HG03196 (cell line): ENCODE measurements at regions not wholly inside any gene's neighbourhood (a gene's known extent, or its start where the extent isn't known, plus 50 kb on each side); places are given as distances from the start of the nearest gene placed in this dataset.
"Not testable (repeated sequence)": the region's sequence is repeated elsewhere in the genome, so short reads cannot be mapped to it uniquely, and the experiment has no call there.

Source experiments
- ATAC-seq: cut with Tn5 transposase; IDR thresholded peaks from one replicate; pipeline ENCODE4 v1.9.1; 2021; ENCODE audit not compliant: unreplicated experiment

DNA sequence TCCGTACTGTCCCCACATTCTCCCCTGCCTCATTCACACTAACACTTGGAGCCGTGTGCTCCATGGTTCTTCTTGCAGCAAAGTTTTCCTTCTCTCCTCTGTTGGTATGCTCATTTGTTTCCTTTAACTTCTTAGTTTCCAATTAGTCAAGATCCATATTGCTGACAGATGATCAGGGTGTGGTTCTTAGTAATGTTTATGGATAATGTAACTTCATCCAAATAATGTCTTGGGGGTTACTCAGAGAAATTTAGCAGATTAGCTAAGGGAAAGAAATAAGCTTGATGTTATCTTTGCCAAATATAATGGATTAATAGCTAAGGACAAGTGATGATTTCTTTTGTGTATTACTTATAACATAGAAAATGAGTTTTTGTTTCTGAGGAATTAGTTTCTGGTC, 174.4 kb downstream of the NUFIP1 start:
- ATAC-seq: no peak

DNA sequence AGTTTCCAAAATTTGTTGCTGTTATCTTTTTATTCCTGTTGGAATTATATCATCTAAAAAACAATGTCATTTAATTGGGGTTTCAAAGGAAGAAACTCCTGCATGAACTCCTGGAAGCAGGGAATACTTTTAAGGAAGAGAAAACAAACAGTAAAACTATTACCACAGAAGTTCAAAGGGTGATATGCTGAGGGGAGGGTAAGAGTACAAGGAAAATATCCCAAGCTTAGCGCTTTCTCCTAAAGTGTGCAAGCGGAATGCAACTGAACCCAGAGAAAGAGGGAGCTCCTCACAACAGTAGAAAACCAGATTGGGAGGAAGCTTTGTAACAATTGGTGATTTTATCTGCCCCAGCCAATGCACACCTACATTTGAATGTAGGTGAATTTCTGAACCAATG, 175.1 kb downstream of the NUFIP1 start:
- ATAC-seq: no peak

DNA sequence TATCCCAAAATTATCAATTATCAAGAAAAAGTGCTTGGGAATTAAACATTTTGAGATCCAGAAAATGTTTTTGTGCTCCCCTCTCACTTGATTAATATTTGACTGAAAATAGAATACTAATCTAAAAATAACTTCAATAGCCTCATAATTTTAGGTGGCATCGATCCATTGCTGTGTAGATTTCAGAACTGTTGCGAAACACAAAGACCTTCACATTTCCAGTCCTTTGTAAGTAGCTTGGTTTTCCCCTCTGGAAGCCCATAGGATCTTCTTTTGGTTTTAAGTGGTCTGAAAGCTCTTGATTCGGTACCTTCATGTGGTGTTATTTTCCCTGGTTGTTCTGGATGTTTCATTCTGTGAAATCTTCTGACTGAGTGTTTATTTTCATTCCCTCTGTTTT, 176.5 kb downstream of the NUFIP1 start:
- ATAC-seq: no peak

DNA sequence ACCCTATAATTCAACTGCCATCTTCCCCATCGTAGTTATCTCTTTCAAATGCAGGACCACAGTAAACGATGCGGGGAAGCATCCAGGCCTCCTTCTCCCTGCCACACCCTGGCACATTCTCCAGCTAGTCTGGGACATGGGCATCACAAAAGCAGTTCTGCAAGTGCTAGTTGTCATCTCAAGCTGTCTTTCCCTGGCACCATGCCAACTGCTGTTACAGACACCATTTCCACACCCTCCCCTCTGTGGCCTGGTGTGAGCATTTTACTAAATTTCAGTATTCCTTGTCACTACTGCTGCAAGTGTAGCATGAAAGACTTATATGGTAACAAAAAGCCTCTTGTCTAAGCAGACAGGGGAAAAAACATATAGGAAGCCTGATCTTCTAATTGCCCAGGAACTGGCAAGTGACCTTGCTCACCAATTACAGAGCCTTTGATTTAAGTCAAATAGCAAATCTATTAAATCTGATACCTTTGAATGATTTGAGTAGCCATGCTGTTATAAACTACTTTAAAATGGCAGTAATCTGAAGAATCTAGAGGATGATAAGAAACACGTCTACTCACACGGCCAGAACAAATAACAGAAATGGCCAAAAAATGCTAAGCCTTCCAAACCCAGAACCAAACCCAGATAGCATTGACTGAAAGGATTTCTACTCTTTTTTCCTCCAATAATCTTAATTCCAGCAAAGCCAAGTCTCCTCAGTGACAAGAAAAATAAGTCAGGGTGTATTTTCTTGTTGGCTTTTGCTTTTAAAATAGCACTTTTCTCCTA, 179.0 kb downstream of the NUFIP1 start:
- no peak for ATAC-seq

DNA sequence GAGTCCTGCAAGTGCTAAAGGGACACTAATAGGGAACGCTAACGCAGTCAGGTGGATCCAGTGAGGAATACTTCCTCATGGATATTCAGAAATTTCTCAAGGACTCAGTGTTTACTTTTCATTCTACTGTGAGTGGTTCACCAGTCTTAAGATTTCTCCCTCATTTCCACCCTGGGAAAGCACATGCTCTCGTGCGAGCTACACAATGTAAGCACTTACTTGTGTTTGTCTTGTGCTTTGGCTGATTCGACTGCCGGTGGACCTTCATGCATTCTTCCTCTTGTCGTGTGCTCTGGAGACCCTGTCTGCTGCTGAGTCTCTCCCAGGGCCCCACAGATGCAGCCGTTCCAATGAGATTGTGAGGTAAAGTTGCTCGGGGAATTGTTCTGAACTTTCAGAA, 180.1 kb downstream of the NUFIP1 start:
- no peak for ATAC-seq

DNA sequence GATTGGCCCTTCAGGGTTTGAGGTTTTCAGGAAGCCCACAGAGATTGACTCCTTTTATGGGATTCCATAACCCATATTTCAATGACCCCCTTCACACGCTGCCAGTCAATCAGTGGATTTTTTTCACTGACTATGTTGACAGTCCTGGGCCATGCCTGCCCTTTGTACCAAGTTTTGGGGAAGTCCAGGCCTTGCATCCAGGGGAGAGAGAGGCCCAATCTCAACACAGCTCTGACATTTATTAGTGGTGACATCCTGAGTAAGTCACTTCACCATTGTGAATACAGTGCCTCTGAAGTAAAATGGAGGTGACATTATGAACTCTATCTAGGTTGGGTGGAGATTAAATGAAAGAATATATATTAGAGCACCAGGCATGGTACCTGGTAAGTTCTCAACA, 181.1 kb downstream of the NUFIP1 start:
- ATAC-seq: no peak

DNA sequence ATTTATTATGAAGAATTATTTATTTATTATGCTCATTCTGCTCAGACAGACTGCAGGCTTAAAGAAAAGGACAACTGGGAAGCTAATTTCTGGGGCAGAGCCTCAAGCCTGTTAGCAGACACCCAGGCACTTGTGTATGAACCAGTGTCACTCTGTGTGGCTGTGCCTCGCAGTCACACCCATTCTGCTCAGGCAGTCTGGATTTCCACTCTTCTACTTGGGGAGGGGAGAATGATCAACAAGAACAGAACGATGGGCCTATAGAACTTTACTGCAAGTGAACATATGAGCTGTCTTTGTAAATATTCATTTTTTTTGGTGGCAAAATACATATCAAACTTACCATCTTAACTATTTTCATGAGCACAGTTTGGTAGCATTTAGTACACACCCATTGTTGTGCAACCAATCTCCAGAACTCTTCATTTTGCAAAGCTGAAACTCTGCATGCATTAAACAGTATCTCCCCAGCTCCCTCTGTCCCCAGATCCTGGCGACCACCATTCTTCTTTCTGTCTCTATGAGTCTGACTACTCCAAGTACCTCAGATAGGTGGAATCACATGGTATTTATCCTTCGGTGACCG, 181.7 kb downstream of the NUFIP1 start:
- no peak for ATAC-seq

DNA sequence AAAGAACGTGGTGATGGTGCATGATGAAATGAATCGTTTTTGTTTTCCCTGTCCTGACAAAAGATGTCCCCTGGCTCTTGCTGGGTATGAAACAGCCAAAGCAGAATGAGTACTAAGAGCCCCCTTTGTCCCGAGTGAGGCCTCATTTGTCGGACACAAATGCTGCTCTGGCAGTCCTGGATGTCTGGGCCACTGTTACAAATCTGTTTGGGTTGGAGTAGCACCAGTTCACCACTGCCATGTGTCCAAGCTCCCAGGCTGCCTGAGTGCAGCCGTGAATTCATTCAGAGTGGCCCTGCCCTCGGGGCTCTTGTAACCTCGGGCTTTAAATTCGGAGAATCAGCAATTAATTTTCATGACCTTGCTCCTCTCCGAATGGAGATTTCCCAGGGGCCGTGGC, 182.4 kb downstream of the NUFIP1 start:
- no peak for ATAC-seq

DNA sequence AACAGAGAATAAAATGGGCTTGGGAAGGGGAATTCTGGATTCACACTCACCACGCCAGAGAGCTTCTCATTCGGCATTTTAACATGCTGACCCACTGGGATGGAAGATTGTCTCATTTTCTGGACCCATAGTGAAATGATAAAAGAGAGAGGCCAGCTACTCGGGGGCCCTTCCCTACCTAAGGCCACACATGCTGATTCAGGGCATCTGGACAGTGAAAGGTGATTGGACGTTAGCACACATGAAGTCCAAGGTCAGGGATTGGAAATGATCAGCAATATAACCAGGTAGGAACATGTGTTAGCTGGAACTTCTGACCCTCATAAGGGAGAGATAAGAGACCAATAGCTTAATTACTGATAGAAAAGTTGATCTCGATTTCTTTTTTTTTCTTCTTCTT, 183.7 kb downstream of the NUFIP1 start:
- ATAC-seq: no peak

DNA sequence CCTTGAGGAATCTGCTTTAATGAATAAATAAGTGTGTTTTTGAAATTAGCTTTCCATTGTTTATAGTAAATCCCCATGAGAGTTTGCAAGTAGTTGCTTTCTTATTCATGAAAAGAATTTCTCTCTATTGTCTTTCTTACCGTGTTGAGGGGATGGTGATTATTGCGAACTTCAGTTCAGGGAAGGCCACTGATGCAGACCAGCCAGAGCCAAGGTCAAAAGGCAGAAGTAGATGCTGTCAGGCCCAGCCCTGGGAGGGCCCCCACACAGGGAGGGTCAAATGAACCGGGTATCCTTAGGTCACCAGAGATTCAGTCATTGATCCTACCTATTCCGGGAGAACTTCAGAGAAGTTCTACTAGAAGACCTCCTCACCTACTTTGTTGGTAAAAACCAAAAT, 185.9 kb downstream of the NUFIP1 start:
- no peak for ATAC-seq

DNA sequence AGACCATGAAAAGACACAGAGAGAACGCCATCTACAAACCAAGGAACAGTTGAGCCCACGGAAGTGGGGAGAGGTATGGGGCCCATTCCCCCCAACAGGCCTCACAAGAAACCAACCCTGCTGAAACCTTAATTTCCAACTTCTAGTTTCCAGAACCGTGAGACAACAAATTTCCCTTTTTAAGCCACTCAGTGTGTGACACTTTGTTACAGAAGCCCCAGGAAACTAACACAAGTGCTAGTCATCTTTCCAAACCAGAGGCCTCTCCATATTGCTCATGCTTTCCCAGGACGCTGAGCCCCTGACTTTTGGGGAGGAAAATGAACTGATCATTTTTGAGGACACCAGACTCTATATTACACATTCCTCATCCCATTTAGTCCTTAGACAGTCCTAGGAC, 186.8 kb downstream of the NUFIP1 start:
- ATAC-seq: no peak

DNA sequence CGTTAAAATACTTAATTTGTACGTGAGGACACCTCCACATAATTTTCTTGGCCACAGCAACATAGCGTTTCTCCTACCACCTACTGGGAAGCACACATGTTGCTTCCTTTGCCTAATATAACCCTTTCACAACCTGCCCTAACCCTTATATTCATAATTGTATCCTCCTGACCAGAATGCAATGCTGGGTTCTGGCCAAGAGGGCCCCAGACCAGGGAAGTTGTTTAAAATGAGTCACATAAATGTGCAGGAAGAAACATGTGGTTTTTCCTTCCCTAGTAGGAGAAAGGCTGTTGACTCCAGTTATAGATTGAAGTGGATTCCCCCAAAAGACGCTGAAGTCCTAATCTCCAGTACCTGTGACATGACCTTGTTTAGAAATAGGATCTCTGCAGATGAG, 187.3 kb downstream of the NUFIP1 start:
- ATAC-seq: no peak

DNA sequence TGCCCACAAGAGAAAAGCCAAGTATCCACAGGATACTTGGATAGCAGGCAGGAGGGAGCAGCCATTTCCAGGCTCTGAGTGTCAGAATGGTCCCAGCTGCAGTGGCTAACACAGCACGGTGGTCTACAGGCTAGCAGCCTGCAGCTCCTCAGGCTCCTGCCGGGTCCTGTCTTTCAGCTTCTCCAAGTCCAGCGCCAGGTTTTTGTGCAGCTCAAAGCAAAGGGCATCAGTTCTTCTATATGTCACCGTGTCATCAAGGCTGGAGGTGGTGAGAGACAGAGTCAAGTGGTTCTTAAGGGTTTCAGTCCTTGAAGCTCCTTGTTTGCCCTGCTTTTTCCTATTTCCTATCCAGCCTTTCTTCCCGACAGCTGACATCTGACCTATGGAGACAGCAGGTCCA, 188.6 kb downstream of the NUFIP1 start:
- ATAC-seq: no peak

DNA sequence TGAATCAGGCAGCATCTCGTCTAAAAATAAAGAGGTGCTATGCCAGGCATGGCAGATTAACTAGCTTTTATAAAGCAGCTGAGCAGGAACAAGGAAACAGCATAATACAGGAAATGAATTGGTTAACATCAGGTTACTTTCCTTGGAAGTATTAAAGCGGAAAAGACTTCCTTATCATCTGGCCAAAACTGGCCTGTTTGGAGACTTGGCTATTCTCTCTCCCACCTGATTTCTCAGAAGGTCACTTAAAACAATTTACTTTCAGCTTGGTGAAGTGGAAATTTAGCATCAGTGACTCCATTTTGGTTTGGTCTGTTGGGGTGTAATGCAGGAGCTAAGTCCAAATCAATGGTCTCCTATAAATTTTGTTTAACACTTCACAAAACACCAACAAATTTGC, 191.6 kb downstream of the NUFIP1 start:
- ATAC-seq: no peak

DNA sequence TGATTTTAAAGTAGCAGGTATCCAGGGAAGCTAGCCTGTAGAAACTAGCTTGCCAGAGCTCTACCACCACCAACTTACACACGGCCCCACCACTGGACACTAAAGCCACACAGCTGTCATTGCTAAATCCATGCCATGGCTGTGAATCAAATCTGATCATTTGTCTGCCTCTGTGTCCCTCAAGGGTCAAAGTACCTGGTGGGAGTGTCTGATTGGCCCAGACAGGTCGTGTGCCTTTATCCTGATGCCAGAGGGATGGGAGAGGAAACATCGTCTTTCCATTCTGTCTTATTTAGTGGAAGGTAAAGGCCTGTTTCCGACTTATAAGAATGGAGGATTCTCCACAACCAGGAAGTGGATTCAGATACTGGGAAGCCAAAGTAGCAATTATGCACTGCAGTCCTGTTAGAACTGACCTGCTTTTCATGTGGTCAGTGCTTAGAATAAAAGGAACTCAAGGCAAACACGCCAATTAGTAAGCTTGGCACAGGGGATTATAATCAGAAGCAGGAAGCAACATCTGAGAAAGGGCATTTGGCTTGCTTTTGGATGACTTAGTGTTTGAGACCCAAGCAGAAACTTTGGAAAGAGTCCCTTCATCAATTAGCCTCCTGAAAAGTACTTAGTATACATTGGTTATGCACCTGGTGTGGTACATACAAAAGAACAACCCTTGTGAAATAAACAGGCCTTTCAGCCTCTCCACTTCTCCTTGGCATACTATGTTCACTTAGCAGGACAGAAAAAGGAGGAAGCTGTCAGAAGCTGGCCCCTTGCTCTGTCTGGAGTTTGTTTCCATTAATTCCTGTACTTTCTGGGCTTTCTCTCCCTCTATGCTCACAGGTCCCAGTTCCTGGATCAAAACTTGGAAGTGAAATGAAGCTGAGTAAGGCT, 192.4 kb downstream of the NUFIP1 start:
- no peak for ATAC-seq

DNA sequence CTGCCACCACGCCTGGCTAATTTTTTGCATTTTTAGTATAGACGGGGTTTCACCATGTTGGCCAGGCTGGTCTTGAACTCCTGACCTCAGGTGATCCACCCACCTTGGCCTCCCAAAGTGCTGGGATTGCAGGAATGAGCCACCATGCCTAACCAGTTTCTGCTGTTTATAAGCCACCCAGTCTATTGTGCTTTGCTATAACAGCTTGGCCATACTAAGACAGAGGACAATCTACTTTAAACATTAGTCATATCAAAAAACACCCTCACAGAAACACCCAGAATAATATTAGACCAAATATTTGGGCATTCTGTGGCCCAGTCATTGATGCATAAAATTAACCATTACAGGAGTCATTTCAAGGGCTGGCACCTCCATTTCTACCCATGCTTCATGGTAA, 193.2 kb downstream of the NUFIP1 start:
- not testable (repeated sequence) for ATAC-seq

DNA sequence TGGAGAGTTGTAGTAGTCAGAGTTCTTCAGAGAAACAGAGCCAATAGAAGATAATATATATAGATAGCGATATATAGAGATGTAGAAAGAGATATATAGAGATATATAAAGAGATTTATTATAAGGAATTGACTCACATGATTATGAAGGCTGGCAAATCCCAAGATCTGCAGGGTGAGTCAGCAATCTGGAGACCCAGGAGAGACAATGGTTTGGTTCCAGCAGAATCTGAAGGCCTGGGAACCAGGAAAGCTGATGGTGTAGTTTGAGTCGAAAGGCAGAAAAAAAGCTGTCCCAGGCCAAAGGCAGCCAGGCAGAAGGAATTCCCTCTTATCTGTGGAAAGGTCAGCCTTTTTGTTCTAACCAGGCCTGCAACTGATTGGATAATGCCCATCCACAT, 194.1 kb downstream of the NUFIP1 start:
- ATAC-seq: no peak

DNA sequence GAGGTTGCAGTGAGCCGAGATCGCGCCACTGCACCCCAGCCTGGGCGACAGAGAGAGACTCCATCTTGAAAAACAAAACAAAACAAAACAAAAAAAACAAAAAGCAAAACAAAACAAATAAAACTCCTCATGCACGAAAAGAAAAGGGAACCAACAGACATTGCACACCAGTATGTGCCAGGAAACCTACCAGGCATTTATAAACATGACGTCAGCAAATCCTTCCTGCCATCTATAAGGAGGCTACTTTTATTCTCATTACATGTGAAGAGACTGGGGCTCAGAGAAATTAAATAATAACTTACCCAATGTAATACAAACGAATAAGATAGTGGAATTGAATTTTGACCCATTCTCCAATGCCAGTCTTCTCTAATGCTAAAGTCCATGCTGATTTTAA, 197.2 kb downstream of the NUFIP1 start:
- no peak for ATAC-seq

DNA sequence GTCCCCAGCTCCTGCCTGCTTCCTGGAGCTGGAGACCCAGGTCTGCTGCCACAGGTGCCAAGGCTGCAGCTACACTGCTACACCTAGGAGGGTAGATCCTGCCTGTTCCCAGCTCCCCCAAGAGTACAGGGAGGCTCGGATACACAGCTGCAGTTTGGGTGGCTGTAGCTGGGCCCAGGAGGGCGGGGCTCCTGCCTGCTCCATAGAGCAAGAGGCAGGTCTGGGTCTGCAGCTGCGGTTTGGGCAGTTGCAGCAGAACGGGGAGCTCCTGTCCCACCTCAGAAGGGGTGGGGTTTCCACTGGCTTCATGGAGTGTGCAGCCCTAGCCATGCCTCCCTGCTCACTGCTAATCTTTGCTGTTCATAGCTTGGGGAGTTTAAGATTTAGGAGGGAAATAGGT, 199.0 kb downstream of the NUFIP1 start:
- ATAC-seq: no peak

DNA sequence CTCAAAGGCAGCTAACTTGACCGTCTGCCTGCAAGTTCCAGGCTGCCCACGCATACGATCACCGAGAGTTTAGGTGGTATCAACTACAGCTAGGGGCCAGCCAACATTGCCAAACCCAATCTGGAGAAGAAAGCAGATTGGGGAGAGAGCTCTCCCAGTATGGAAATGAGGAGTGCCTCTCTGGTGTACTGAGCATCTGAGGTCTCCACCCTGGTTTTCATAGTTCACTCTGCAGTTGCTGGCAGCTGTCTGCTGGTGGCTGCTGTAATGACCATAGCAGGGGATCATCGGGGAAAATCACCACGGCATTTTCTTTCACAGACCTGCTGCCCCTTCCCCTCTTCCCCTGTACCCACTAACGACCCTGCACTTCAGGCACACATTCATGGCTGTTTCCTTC, 201.7 kb downstream of the NUFIP1 start:
- ATAC-seq: no peak

DNA sequence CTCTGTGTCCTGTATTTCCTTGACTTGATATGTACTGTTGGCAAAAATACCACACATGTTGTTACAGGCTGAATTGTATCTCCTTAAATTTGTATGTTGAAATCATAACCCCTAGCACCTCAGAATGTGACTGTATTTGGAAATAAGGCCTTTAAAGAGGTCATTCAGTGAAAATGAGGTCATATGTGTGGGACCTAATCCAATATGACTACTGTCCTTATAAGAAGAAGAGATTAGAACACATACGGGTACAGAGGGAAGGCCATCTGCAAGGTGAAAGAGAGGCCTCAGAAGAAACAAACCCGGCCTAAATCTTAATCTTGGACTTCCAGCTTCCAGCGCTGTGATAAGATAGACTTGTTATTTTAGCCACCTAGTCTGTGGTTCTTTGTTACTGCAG, 202.5 kb downstream of the NUFIP1 start:
- ATAC-seq: no peak

DNA sequence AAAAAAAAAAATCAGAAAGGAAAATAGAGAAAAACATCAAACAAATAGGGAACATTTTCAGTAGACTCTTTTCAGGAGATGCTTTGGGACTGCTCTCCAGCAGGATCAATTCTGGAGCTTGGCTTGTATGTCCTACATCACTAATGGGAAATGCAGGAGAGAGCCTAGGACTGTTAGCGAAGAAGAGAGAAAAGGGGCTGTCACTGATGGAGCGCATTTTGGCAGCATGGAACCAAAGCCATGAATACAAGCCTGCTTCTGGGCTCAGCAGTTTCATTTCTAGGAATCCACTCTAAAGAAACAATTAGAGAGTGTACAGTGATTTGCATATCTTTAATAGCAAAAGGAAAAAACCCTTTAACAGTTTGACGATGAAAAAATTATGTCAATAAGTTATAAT, 203.9 kb downstream of the NUFIP1 start:
- no peak for ATAC-seq
